ENCODE measurements at regions not wholly inside any gene's neighbourhood (a gene's known extent, or its start where the extent isn't known, plus 50 kb on each side); places are given as distances from the start of the nearest gene placed in this dataset.

- no peak for DNase-seq (ENCODE audit: low read depth)
- in situ Hi-C loops (cut with HindIII; ENCODE audit: low pct_unique_long_range_greater_than_20kb, low sequenced_read_pairs) = no loop called here
Observed at GRCh38 chr5:37902323-37902722, 62.5 kb upstream of the GDNF start.

GRCh38 chr5:37900692-37901091 lies 60.9 kb upstream of the GDNF start:
- in situ Hi-C loops (cut with HindIII; ENCODE audit: low pct_unique_long_range_greater_than_20kb, low sequenced_read_pairs) = no loop called here
- DNase-seq (ENCODE audit: low read depth) = no peak

GRCh38 chr5:37899037-37899436 lies 59.2 kb upstream of the GDNF start:
- in situ Hi-C loops (cut with HindIII; ENCODE audit: low pct_unique_long_range_greater_than_20kb, low sequenced_read_pairs) = no loop called here
- no peak for DNase-seq (ENCODE audit: low read depth)

GRCh38 chr5:37896159-37896558 lies 56.3 kb upstream of the GDNF start:
- DNase-seq (ENCODE audit: low read depth) = no peak
- in situ Hi-C loops (cut with HindIII; ENCODE audit: low pct_unique_long_range_greater_than_20kb, low sequenced_read_pairs) = no loop called here

- no peak for DNase-seq (ENCODE audit: low read depth)
- in situ Hi-C loops (cut with HindIII; ENCODE audit: low pct_unique_long_range_greater_than_20kb, low sequenced_read_pairs) = no loop called here
Observed at GRCh38 chr5:37893434-37894134, 53.7 kb upstream of the GDNF start.

- in situ Hi-C loops (cut with HindIII; ENCODE audit: low pct_unique_long_range_greater_than_20kb, low sequenced_read_pairs) = no loop called here
- DNase-seq (ENCODE audit: low read depth) = no peak
Observed at GRCh38 chr5:37892586-37892985, 52.7 kb upstream of the GDNF start.

- in situ Hi-C loops (cut with HindIII; ENCODE audit: low pct_unique_long_range_greater_than_20kb, low sequenced_read_pairs) = no loop called here
- DNase-seq (ENCODE audit: low read depth) = no peak
Observed at GRCh38 chr5:37891832-37892231, 52.0 kb upstream of the GDNF start.

GRCh38 chr5:37889612-37890317 lies 49.9 kb upstream of the GDNF start:
- DNase-seq (ENCODE audit: low read depth) = no peak
- in situ Hi-C loops (cut with HindIII; ENCODE audit: low pct_unique_long_range_greater_than_20kb, low sequenced_read_pairs) = no loop called here
